GM19455 (cell line): ENCODE measurements at regions not wholly inside any gene's neighbourhood (a gene's known extent, or its start where the extent isn't known, plus 50 kb on each side); places are given as distances from the start of the nearest gene placed in this dataset.

ENCODE experiments used
- ATAC-seq: cut with Tn5 transposase; IDR thresholded peaks from one replicate; pipeline ENCODE4 v1.9.1; 2021; ENCODE audit not compliant: unreplicated experiment

DNA sequence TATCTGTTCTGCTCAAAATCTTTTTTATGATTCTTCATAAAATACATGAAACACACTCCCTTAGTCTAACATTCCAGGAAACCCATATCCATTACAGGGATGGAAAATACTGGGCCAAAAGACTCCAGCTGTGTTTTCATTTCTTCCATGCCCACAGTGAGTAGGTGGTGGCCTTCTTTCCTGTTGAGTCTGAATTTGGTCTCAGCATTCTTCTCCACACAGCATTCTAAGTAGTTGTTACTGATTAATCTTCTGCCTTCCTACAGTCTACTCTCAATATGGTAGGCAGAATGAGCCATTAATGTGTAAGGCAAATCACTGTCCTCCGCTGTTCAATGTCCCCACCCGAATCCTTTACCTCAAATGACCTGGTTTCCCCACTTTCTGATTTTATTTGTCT is 370.6 kb upstream of the RPS6KA3 start:
- no peak for ATAC-seq

DNA sequence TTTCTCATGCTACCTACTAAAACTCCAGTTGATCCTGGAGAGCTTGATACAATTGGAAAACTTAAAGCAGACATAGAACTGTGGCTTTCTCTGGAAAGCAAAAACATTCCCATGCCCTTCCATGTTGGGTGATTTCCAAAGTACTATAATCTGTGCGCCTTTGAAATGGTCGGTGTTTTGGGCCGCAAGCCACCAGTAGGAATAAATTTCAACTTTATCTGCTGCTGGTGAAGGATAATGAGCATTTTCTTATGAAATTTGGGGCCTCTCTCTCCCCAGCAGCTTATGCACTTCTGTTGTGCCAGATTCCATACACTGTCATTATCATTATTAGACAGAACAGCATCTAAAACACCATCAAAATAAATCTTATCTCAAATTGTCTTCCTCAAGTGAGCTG is 366.7 kb upstream of the RPS6KA3 start:
- ATAC-seq, result no peak

DNA sequence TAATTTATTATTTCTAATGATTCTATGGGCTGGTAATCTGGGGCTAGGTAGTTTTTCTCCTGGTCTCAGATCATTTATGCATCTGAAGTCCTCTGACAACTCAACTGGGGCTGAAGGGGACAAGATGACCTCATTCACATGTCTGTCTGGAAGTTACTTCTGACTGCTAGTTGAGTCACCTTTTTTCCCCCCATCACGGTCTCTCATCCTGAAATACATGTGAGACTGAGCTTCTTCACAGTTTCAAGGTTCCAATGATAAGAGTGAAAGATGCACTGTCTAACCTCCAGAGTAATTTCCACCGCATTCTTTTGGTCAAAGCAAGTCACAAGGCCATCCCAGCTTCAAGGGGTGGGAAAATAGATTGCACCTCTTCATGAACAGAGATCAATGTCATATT is 356.7 kb upstream of the RPS6KA3 start:
- no peak for ATAC-seq

DNA sequence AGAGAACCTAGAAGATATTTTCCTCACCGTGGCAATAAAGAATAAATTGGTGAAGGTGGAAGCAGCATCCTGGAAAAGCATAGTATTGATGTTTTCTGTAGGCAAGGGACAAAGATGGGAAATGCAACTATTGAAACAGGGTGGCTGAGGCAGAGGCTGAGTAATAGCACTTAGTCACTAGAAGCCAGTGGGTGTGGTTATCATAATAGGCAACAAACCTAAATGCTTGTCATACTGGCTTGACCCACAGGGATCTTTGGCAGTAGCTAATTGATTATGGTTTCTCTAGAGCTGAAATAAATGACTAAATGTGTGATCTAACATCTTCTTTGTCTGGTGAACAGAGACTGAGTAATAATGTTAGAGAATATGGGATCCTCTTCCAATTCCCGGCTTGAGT is 353.6 kb upstream of the RPS6KA3 start:
- ATAC-seq, result no peak

DNA sequence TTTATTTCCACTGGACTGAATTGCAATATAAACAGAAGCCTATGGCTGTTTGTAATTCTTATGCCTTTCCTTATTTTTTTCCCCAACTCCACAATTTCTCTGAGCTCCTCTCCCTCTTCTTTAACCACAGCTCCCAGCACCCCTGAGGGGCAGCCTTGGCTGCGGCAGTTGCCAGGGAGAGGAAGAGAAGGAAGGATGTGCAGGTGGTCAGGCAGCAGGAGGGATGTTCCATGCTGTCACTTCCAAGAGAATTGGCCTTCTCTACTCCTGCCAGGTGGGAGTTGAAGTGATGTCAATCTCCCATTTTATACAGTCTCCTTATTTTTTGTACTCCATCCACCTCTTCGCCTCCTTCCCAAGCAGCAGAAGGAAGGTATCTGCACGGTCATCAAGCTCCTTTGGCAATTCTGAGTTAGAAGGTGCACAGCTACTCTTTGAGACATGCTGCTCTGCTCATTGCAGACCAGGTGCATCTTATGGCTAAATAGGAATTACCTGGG is 343.3 kb upstream of the RPS6KA3 start:
- no peak for ATAC-seq

DNA sequence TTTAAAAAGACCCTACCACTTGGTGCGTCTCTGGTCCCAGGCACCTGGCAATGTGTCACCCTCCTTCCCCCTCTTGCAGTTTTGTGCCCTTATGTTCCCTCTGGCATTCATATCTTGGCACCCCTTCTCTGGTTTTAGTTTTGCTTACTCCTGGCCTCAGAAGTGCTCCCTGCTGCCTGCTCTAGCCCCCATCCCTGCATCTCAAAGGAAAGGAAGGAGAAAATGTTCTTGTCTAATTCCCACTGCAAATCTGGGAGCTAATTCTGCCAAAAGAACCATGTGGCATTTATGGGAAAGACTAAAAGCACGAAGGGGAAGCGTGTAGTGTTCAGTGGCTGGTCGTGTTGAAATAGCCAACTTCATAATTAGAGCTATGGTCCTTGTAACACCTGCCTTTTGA is 340.1 kb upstream of the RPS6KA3 start:
- ATAC-seq, result no peak

DNA sequence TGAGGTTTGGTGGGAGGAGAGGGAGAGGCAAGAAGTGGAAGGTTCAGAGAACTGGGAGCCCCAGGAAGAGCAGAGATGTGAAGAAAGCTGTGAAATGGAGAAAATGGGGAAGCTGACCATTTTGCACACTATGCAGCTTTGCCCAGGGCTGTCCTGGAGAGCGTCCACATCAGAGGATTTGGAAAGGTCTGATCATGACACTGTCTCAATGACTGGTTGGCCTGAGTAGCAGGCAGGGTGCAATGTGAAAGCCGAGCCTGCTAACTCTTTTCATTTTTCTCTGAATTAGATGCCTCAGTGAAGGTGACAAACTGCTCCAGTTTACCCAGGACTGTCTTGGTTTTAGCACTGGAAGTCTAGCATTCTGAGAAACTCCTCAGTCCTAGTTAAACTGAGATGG is 330.1 kb upstream of the RPS6KA3 start:
- ATAC-seq, result no peak

DNA sequence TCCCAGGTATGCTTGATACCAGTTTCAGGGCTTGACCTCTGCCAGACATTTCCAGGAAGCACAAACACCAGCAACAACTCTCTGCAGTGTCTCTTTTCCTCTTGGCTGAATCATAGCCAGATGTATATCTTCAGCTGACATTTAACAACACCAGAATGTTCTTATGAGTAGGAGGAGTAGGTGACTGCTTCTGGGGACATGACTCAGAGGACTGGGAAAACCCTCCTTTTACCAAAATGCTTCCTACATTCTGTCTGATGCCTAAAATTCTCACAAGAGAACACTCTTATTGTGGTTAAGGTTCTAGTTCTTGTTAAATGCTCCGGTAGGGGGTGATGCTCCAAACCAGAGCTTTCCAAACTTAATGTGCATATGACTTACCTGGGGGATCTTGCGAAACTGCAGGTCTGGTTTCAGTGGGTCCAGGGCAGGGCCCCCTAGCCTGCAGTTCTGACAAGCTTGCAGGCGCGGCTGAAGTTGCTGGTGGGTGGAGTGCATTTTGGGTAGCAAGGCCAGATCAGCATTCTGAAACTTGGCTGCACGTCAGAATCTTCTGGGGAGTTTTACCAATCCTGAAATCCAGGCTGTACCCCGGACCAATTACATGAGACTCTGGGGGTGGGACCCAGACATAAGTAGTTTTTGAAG is 329.3 kb upstream of the RPS6KA3 start:
- ATAC-seq, result no peak

DNA sequence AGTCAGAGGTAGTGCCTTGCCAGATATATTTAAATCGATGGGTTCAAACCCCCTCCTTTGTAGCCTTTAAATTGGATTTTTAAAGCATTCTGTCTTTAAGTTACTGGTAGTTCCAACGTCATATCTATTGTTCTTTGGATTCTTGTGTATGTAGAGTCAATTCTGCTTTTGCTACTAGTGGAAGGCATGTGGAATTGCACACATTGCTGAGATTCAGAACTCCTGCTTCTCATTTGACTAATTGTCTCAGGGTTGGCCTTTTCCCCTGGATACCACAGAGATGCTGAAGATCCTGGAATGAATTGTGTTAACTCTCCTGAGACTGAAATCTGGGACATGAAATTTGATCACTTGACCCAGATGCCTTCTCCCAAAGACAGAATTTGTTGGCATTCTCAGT is 328.3 kb upstream of the RPS6KA3 start:
- no peak for ATAC-seq

DNA sequence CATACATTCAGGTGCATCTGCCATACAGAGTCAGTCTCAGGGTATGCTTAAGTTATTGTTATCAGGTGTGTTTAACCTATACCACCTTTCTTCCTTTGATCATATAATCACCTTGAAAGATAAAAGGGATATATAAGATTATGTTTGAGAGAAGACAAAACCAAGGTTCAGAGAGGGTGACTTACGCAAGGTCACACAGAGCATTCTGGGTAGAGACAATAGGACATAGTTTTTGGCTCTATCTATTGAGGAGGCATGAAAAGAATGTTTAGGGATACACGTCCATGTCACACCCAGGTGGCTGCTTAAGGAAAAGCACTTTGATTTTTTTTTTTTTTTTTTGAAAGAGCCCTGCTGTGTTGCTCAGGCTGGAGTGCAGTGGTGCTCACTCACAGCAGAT is 327.1 kb upstream of the RPS6KA3 start:
- ATAC-seq, result no peak

DNA sequence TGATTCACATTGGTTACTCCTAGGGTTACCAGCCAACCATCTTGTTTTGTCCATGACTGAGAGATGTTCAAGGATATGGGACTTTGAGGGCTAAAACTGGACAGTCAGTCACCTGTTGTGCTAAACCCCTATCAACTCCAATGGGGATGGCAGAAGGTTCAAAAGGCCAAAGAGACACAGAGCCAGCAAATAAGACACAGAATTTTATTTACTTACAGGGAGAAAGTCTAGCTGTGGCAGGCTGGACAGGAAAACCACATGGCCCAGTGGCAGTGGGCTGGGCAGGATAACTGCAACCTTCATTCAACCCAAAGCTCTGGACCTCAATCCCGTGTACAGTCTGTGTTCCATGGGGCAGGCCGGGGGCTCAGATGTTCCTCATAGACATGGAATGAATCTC is 326.7 kb upstream of the RPS6KA3 start:
- no peak for ATAC-seq

DNA sequence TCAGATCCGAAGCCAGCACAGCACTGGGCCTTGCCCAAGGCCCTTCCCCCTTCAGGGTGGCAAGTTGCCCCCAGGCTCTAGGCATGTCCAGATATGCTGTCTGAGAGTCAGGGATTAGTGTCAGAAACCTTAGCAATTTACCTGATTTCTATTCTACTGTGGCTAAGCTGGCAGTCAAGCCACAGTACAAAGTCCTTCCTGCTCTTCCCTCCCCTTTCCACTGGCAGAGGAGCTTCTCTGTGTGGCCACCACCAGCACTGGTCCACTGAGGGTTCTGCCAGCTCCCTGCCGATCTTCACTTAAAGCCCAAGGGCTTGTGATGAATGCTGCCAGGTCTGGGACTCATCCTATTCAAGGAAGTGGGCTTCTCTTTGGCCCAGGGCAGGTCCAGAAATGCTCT is 324.5 kb upstream of the RPS6KA3 start:
- ATAC-seq, result no peak

DNA sequence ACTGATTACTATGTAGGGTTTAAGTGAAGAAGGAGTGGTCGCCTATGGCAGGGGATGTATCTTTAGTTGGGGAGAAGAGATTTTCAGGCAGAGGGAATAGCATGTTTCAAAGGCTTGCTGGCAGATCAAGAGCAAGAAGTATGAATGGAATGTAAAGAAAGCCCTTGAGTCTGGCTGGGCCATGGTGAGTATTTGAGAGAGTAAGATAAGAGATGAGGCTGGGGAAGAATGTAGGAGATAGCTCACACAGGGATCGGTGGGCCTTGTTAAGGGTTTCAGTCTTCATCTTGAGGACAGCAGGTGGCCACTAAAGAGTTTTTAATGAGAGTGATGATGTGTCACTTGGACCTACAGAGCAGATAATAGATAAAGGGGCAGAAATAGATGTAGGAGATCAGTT is 319.1 kb upstream of the RPS6KA3 start:
- ATAC-seq, result no peak

DNA sequence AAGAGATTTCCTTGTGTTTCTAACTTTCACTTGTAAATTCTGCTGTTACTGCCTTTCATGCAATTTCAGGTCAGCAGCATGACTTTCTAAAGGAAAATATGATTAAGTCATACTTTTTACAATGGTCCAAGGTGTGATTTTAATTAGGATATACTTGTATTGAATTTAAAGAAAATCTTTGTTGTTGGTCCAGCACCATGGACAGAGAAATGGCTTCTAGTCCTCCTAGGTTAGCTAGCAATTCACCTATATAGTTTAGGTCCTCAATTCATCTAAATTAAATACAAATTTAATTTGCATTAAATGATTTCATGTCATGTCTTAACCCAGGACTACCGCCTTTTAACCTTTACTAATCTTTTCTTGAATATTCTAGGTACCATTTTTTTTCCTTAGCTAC is 304.9 kb upstream of the RPS6KA3 start:
- no peak for ATAC-seq

DNA sequence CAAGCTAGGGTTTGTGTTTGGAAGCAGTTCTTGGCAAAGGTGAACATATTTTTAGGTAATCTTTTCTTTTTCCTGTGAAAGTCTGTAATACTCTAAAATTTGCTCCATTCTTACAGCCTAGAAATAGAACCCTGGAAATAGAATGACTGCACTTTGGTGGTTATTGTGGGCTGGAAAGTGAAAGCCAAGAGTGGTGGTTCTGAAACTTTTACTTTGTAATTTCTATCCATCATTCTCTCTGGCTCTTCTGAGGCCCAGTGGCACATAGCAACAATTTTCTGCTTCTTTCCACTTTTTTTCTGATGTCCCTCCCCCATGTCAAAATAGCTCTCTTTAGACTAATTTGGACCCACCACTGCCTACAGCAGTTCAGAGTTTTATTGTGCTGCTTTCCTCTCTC is 300.4 kb upstream of the RPS6KA3 start:
- no peak for ATAC-seq

DNA sequence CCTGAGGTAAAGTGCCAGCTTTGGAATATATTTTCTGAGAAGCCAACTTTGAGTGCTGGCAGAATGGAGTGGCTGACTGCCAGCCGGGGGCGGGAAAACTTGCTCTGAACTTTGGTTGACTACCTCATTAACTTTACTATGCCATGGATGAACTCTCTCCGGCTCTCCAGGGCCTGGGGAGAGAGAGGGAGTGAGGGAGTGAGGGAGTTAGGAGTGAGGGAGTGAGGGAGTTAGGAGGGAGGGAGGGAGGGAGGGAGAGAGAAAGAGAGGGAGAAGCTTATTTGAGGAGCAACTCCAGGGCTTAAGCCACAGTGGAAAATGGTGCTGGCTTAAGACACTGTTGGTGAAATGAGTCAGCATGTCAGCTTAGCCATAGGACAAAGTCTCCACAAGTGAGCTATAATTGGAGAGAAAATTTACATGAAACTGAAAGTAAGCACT is 280.9 kb upstream of the RPS6KA3 start:
- ATAC-seq, result no peak

DNA sequence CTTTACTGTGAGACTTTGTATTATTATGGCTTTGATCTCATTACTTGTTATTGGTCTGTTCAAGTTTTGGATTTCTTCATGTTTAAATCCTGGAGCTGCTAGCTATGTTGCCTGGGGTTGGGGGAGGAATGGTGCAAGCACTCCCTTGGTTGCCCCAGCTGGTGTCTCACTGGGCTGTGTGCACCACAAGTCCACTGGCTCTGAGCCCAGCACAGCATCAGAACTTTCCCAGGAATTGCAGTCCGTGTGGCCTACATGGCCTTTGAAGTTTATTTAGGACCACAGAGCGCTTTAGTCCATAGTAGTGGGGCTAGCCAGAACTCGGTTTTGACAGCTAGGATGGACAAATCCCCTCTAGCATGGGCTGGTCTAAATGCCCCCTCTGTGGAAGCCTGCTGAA is 278.8 kb upstream of the RPS6KA3 start:
- ATAC-seq, result no peak

DNA sequence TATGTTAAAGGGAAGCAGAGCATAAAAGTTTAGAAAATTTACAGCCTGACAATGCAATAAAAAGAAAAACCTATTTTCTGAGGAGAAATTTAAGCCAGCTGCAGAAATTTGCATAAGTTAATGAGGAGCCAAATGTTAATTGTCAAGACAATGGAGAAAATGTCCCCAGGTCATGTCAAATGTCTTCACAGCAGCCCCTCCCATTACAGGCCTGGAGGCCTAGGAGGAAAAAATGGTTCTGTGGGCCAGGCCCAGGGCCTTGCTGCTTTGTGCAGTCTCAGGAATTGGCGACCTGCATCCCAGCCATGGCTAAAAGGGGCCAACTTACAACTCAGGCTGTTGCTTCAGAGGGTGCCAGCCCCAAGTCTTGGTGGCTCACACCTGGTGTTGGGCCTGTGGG is 275.4 kb upstream of the RPS6KA3 start:
- no peak for ATAC-seq

DNA sequence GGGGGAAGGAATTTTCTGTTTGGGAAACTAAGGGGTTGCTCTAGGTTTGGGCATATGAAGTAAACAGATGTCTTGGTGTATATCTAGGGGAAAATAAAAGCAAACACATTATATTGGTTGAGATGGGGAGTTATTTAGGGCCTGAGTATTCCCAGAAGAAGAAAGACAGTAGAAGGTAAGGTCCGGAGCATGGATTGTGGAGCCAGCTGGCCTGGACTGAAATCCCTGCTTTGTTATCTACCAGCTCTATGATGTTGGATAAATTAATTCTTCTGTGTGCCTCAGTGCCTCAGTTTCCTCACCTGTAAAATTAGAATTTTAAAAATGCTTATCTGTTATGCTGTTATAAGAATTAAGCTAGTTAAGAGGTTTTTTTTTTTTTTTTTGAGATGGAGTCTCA is 272.3 kb upstream of the RPS6KA3 start:
- no peak for ATAC-seq

DNA sequence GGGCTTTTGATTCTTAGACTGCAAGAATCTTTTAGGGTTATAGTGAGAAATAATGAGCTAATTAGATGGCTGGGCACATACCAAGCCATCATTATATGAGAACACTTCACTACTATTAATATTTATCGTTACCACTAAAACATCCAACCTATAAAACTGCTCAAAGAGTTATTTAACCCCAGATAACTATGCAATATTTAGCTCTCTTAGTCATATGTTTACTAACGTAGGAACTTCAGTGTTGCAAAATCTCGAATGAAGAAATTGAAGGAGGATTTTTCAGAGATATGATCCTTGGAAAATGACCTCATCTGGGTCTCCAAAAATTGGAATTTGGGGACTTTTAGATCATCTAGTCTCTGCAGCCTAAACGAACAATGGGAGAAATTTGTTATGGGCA is 265.0 kb upstream of the RPS6KA3 start:
- ATAC-seq, result no peak

DNA sequence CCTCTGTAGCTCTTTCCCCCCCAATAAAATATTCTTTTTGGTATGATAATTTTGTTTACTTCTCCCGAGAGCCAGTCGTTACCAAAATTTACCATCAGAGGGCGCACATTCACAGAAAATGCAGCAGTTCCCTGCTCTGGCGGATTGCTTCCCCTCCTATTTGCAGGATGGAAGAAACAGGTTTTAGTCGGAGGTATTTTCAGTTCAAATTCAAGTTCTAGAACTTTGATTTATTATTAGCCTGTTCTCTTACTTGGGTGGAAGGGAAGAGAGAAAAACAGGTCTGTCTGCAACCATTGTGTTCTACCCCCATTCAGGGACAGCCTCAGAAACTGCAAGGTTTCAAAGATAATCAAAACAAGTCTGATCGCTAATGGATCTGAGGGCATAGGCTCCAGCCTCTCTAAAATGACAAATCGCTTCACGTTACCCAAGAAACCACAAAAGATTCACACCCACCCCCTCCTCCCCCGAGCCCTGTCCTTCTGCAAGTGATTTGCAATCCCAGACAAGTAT is 263.8 kb upstream of the RPS6KA3 start:
- ATAC-seq, result no peak

DNA sequence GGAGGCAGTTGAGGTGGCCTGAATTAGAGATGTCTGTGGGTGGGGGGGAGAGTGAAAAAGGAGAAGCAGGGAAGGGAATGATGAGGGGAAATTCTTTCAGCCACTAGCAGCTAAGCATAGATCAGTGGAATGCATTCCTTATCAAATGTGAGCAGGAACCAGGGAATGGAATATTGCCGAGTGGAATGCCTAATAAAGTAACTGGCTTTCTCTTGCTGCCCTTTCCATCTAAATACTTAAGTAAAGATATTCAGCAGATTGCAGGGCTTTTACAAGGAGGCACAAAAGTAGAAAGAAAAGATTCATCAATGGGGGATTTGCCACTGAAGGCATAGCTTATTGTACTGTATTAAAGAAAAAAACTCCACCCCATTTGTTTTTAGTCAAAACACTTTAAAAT is 263.0 kb upstream of the RPS6KA3 start:
- ATAC-seq, result no peak

DNA sequence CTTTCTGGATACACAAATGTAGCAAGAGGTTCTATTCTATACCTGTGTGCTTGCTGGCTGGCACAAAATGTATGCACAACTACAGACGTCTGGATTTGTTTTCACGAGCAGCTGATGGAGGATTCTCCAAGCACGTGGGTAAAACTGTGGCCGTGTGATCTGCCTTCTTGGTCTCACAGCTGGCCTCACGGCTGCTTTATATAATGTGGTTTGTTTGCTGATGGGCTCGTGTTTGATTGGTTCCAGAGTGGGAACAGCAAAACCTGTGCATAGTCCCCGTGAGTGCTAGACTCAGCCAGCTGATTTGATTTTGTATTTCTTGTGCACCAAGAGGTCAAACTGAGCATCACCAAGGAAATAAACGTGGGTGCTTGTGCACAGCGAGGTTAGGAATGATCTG is 262.6 kb upstream of the RPS6KA3 start:
- ATAC-seq, result no peak
